NCI-H526 (cell line): ENCODE measurements at regions not wholly inside any gene's neighbourhood (a gene's known extent, or its start where the extent isn't known, plus 50 kb on each side); places are given as distances from the start of the nearest gene placed in this dataset.
A peak's percentile ranks its signal among the peaks of the same experiment; 100 is the strongest.

Source experiments
- DNase-seq, 2 experiments: peaks; one replicate each; lab custom pipeline; 2025; lab: John Stamatoyannopoulos, UW

DNA sequence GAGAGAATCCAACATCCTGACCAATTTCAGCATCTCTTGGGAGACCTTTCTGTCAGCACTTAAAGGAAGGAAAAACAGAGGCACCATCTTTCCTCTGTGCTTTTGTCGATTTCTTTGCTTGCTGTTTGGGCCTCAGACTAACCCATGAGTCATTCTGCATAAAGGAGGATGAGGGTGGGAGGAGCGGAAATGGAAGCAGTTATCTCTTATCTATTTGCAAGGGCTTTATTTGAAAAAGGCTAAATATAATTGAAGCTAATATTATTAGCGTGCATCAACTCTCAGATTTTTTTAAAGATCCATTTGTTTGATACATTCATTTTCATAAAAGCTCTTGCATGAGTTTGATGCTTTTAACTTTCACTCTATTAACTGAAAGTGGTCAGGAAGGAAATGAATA is 72.9 kb downstream of the ZNF622 start:
- DNase-seq = no peak

GRCh38 chr5:16391858-16392649 is 73.5 kb downstream of the ZNF622 start:
- no peak for DNase-seq

GRCh38 chr5:16390825-16391224 is 74.8 kb downstream of the ZNF622 start:
- no peak for DNase-seq

DNA sequence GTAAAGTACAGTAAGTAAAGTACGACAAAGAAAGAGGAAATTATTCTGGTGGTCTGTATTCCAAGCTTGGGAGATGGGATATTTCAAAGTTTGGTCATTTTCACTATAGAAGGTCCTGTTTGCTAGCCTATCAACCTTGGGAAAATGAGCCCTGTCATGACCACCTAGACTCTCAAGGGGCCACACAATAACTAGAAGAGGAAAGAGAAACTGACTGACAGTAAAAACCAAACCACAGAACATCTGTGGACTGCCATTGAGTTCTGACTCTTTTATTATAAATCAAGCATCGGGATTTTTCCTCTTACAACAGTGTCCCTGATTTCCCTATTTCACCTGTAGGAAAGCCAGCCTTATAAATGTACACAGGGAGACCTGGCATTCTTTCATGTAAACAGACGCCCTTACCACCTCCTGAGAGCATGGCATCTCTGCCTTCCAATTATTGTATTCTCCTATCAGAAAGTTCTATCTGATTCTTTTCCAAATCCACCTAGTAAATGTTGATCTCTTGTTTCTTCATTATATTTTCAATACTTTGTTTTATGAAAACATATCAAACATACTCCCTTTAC is 80.0 kb downstream of the ZNF622 start:
- no peak for DNase-seq

DNA sequence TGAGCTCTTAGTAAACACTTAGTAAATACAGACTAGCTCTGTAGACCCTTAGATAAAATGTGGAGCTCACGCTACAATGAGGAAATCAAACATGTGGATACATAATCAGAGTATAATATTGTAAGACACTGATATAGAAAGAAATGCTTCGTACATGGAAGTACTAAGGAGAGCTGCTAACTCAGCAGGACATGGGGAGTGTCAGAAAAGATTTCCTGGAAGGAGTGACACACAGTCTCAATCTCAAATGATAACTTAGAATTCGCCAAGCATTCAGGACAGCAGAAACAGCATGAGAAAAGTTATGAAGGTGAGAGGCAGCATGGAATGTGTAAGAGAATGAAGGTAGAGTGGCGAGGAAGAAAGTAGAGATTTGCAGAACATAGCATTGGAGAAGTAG is 80.8 kb downstream of the ZNF622 start:
- no peak for DNase-seq

- no peak for DNase-seq
Measured at GRCh38 chr5:16384222-16384621, 81.4 kb downstream of the ZNF622 start.

DNA sequence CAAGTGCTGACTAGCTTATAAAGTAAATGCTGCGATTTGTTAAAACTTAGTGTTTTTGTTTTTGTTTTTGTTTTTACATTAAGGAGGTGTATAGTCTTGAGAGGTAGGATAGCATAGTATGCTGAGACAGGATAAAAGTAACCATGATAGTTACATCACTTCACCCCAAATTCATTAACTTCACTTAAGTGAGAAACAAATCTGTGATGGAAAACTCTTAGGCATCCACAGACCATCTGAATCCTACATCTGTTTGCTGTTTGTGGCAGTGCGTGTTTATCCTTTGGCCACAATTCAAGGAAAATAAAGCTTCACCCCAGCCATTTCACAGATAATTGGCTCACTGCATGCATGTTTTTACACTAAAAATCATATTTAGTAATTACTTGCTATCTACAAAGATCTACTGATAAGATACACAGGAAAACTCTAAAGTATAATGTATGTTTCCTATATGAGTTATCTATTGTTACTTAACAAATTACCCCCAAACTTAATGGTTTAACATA is 82.0 kb downstream of the ZNF622 start:
- DNase-seq = no peak

- no peak for DNase-seq
Measured at GRCh38 chr5:16382047-16382446, 83.6 kb downstream of the ZNF622 start.

DNA sequence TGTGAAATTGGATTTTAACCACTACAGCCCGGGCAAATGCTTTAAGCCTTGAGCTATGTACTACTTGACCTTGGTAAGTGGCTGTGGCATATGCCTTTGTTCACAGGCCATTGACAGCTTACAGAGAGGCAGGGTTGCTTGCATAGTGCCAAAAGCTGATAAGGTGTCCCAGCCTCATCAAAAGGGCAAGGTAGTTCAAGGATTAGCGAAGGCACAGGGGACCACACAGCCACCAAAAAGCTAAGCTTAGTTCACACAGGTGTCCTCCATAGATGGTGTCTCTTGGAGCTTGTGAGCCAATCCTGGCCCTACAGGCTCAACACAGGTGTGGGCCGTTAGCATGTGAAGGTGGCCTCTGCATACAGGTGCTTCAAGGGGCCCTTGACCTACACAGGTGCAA is 86.8 kb downstream of the ZNF622 start:
- DNase-seq = no peak

GRCh38 chr5:16372493-16372892 is 93.1 kb downstream of the ZNF622 start:
- no peak for DNase-seq

DNA sequence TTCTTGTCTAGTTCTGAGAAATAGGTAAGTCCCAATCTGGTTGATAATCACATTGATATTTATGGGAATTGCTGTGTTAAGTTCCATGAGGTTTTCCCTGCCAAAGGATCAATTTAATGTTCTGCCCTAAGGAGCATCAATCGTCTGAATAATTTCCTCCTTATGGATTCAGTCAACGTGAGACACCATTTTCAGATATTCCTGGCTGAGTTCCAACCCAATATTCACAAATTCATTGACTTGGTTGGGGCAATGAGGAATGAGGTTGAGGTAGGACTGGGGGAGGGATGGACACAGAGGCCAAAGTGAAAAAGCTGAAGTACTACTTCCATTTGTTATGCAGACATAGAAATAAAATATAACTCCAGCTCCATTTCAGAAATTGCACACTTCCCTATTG is 99.1 kb downstream of the ZNF622 start:
- DNase-seq = no peak

DNA sequence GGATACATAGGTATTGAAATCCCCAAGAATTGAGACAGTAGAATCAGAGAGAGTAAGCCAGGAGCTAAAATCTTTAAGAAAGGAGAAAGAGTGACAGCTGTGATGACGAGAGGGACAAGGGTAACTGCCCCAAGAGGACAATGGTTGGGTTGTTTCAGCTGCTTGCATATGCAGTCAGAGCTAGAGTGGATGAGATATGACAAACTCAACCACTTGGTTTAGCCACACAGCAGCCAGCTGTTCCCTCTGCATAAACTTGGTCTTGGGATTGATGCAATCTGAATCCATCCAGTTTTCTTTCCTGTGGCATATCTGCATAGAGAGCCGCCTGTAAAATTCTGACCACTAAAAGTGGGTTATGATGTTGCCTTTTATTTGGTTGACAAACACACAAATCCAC is 100.7 kb downstream of the ZNF622 start:
- DNase-seq = no peak

GRCh38 chr5:16353439-16353838 is 112.2 kb downstream of the ZNF622 start:
- peak; percentile 18 to 39 for DNase-seq

GRCh38 chr5:16350816-16351215 is 114.8 kb downstream of the ZNF622 start:
- DNase-seq = no peak

DNA sequence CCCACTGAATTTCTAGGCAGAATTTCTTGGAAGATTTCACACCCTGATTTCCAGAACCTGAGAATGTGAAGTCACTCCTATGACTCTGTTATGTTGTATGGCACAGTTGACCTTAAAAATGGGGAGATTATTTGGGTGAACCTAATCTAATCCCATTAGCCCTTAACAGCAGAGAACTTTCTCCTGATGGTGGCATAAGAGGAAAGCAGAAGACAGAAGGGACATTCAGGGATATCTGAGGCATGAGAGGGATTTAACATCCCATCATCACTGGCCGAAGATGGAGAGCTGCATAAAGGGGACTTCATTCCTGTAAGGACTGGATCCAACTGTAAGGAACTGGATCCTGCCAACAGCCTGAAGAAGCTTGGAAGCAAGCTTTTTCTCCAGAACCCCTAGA is 119.2 kb downstream of the ZNF622 start:
- no peak for DNase-seq

DNA sequence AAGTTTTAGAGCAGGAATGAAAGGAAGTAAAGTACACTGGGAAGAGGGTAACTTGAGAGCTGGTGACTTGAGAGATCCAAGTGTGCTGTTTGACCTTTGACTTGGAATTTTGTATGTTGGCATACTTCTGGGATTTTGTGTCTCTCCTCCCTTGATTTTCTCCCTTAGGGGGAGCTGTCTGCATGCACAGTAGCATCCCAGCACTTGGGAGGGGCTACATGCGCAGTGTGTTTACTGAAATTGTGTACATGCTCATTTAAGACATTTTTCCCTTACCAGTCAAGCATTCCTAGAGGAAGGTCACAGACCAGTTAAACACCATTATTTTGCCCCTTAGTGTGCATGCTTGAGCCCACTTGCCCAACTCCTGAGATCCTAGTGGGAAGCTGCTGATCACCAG is 120.1 kb downstream of the ZNF622 start:
- peak in 1 of 2 experiments; percentile 13 for DNase-seq

GRCh38 chr5:16326137-16326536 is 139.5 kb downstream of the ZNF622 start:
- DNase-seq = no peak

DNA sequence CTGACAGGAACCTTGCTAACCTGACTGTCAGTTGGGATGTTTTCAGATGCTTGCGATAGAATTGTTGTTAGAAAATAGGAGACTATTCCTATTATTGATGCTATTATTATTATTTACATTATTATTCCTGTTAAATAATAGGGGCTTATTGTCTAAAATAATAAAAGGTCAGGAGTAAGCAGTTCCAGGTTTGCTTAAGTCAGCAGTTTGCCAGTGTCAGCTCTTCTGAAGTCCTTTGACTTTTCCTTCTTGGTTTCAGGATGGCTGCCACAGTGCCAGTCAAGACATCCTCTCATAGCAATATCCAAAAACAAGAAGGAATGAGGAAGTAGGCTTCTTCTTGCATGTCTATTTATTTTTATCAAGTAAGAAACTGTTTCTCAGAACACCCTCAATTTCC is 141.7 kb upstream of the MARCHF11 start:
- no peak for DNase-seq

DNA sequence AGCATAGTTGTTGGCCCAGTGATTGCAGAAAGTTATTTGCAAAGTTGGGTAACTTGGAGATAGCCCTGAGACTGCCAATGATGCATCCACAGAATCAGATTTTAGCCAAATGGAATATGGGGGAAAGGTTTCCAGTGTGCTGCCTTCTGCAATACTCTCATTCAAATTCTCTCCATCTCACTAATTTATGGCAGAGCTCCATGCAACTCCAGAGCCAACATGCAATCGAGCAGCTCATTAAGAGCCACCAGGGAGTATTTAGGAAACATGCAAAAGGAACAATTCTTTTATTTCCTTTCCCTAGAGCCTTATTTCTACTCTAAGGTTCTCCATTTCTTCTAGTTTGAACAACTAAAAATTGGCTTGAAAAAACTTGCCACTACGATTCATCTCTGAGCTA is 135.9 kb upstream of the MARCHF11 start:
- DNase-seq = no peak

DNA sequence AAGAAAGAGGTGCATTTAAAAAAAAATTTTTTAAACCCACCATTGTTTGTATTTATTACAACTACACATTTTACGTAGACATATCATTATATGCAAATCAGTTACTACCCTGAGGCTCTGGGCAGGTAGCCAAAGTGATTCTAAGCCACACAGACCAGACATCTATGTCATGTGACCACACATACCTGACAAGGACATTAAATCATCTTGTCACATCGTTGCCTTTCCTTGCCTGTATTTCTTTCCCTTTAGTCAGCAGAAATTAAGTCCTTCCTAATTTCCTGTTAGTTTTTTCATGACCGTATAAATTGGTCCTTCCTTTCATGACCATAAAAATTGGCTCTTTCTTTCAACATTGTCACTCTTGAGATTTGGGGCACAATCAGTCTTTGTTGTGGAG is 134.2 kb upstream of the MARCHF11 start:
- no peak for DNase-seq

DNA sequence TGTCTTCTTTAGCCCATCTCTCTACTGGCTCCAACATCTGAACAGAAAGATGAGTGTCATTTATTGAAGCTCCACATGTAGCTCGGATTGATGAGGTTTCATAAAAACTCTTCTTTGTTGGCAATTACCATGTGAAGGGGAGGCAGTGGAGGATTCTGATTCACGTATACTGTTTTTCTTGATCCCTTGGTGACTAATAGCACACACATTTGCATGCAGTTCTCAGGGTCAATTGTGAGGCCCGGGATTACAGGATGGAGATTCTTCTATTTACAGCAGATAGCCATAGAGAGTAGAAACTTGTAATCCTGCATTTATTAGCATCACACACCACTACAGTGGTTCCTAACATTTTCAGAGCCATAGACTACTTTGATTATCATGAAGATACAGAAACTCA is 133.2 kb upstream of the MARCHF11 start:
- no peak for DNase-seq

- DNase-seq = no peak
Measured at GRCh38 chr5:16311666-16312065, 132.1 kb upstream of the MARCHF11 start.

- DNase-seq = no peak
Measured at GRCh38 chr5:16306812-16307211, 127.2 kb upstream of the MARCHF11 start.

- no peak for DNase-seq
Measured at GRCh38 chr5:16304846-16305245, 125.3 kb upstream of the MARCHF11 start.
